HUDEP-2 (cell line): ENCODE measurements at regions not wholly inside any gene's neighbourhood (a gene's known extent, or its start where the extent isn't known, plus 50 kb on each side); places are given as distances from the start of the nearest gene placed in this dataset.
A peak's percentile ranks its signal among the peaks of the same experiment; 100 is the strongest.

Source experiments
- DNase-seq, 76 experiments: peaks; one replicate each; lab custom pipeline; 2025; ENCODE audit not compliant: unreplicated experiment in 76 of 76; lab: John Stamatoyannopoulos, UW

DNA sequence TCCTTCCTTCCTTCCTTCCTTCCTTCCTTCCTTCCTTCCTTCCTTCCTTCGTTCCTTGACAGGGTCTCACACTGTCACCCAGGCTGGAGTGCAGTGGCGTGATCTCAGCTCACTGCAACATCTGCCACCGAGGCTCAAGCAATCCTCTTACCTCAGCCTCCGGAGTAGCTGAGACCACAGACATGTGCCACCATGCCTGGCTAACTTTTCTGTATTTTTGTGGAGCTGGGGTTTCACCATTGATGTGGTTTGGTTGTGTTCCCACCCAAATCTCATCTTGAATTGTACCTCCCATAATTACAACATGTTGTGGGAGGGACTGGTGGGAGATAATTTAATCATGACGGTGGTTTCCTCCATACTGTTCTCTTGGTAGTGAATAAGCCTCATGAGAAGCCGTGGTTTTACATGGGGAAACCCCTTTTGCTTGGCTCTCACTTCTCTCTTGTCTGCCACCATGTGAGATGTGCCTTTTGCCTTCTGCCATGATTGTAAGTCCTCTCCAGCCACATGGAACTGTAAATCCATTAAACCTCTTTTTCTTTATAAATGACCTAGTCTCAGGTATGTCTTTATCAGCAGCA, 90.3 kb upstream of the MPHOSPH6 start:
- no peak for DNase-seq

DNA sequence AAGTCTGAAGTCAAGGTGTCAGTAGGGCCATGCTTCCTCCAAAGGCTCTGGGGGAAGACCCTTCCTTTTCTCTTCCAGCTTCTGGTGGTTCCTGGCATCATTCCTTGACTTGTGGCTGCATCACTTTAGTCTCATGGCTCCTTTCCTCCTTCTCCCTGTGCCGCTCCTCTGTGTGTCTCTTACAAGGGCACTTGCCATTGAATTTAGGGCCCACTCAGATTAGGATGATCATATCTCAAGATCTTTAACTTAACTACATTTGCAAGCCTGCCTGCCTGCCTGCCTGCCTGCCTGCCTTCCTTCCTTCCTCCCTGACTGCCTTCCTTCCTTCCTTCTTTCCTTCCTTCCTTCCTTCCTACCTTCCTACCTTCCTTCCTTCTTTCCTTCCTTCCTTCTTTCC, 89.7 kb upstream of the MPHOSPH6 start:
- no peak for DNase-seq

DNA sequence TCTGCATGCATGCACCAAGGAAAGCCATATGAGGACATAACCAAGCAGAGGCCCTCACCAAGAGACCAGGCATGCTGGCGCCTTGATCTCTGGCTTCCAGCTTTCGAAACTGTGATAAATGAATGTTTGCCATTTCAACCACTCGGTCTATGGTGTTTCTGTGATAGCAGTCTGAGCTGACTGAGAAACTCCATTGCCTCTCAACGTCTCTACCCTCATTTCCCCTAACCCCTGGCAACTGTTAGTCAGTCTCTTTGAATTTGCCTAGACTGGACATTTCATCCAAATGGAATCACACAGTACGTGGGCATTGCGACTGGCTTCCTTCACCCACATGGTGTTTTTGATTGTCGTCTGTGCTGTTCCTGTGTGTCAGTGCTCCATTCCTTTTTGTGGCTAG, 88.0 kb upstream of the MPHOSPH6 start:
- DNase-seq: no peak

DNA sequence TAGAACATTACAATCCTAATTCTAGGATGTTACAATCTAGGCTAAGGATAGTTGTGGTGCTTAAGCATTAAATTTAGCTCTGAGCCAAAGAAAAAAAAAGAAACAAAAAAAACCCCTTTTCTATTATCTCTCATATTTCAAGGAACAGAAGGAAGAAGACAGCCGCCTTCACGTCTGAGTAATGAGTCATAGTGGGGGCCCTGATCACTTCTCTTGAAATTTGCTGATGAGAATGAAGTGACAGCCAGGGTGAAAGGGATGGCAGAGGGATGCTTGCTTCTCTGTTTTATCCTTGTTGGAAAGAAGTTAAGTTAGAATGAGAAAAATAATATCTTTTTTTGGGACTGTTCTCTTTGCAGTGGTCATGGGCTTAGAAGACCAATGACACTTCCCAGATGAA, 82.6 kb upstream of the MPHOSPH6 start:
- DNase-seq: peak in 4 of 76 experiments; percentile 3 to 30 (median 8)

DNA sequence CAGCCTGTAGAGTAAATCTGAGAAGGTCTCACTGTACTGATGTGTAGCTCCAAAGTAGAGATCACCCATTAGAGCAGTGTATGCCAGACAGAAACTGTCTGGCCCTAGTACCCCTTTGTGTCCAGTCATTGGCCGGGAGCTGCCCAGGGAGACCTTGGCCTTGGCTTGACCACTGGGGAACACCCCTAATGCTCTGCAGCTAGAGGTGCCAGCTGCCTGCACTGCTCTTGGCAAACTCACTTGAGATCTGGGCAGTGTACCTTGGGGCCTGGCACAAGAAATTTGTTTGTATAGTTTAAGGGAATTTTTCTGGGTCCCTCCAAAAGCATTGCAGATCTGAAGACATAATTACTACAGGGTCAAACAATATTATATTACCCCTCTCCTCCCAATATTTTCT, 78.7 kb upstream of the MPHOSPH6 start:
- DNase-seq: no peak

DNA sequence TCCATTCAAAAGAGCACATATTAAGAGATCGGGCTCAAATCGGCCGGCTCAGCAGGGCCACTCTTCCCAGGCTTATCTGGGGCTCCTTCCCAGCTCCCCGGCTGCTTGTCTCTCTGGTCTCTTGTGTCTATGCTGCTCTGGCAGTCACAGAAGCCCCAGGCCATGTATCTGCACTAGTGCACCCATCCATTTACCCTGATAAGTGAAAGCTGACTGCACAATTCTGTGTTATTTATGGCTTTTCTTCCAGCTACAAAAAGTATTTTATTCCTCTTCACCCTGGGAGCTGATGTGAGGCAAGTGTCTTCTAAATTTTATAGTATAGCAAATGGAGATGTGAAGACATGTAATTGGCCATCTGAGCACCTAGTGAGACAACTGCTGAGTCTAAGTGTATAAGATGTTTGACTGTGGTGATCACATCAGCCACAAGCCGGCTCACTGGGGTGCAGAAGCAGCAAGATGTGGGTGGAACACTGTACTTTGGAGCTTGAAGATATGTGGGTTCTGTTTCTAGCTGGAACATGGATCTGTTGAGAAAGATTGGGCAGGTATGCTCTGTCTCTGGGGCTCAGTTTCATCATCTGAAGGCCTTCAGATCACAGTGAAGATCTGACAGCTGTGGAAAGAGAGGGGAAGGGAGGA, 78.1 kb upstream of the MPHOSPH6 start:
- DNase-seq: no peak

DNA sequence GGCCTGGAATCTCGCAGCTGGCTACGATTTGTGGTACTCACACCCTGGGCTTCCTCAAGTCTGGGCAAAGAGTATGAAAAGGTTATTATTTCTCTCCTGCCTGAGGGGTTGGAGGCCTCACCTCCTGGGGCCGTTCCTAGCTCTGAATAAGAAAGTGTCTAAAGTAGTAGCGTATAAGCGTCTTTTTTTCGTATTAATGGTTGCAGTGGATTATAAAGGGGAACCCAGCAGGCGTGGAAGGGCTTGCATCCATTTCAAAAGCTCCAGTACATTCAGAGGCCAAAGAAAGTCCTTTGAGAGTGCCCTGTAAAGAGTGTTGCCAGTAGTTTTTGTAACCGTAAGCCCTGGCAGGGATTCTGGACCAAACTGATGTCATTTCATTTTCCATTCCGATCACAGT, 72.2 kb upstream of the MPHOSPH6 start:
- DNase-seq: no peak

DNA sequence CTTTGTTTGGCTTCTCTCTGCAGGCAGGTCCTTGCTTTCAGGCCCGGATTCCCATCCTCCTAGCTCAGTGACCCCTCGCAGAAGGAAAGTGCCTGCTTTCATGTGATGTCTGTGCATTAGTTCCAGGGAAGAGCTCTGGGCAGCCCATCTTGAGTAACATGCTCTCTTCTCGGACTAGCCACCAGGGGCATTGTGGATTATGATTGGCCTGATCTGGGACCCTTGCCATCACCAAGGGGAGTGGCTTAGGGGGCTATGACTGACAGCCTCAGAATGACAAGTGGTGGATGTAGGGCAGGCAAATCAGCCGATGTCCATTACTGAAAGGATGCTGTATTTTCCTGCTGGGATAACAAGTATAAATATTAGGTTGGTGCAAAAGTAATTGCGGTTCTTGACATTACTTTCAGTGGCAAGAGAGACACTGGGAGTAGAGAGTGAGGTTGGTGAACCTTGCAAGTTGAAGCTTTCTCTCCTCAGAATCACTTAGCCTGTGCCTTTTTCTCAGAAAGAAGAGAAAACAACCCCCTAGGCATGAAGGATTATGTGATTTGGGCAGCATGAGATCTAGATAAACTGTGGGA, 71.5 kb upstream of the MPHOSPH6 start:
- DNase-seq: peak in 1 of 76 experiments; percentile 2

DNA sequence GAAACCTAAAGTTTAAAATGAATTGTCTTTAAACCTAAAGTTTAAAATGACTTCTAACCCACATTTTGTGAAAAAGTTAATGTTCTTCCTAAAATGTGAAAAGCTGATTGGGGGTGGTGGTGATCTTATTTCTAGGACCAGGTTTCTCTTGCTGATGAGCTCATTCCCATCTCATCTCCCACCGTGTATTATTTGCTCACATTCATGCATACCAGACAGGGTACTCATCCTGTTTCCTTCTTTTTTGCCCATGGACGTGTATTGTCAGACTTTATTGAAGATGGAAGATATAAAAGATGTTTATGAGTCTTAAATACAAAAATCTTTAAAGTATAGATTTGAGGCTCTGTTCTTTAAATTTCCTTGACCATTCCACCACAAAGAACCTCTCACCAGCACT, 70.1 kb upstream of the MPHOSPH6 start:
- no peak for DNase-seq

DNA sequence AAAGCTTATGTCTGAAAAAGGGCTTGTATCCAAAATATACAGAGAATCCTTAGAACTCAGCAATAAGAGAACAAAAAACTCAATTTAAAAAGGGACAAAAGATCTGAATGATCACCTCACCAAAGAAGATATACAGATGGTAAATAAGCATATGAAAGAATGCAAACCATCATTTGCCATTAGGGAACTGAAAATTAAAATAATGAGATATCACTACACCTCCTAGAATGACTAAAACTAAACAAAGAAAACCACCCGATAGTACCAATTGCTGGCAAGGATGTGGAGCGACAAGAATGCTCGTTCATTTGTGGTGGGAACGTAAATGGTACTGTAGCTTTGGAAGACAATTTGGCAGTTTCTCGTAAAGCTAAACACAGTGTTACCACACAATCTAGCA, 66.9 kb upstream of the MPHOSPH6 start:
- DNase-seq: no peak

DNA sequence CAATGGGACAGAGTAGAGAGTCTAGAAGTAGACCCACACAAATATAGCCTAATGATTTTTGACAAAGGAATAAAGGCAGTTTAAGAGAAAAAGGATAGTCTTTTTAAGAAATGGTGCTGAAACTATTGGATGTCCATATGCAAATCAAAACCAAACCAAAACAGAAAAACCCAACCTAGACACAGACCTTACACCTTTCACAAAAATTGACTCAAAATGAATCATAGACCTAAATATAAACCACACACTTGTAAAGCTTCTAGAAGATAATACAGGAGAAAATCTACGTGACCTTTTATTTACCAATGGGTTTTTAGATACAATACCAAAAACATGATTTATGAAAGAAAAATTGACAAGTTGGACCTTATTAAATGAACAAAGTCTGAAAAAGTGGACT, 66.4 kb upstream of the MPHOSPH6 start:
- DNase-seq: no peak

DNA sequence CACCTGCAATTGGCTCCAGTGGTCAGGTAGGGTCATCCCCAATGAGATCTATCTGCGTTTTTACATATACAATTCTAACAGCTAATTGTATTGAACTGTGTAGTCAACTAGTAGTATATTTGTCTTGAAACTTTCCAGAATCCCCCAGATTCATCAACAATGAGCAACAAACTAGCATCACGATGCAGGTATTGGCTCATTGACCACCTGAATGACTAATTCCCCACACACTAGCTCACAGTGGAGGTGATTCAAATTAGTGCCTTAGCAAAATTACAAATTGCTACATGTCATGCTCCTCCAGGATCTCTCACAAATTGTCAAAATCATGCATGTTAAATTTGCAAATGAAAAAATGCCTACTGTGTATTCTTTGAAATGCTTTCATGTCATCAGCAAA, 62.8 kb upstream of the MPHOSPH6 start:
- no peak for DNase-seq

DNA sequence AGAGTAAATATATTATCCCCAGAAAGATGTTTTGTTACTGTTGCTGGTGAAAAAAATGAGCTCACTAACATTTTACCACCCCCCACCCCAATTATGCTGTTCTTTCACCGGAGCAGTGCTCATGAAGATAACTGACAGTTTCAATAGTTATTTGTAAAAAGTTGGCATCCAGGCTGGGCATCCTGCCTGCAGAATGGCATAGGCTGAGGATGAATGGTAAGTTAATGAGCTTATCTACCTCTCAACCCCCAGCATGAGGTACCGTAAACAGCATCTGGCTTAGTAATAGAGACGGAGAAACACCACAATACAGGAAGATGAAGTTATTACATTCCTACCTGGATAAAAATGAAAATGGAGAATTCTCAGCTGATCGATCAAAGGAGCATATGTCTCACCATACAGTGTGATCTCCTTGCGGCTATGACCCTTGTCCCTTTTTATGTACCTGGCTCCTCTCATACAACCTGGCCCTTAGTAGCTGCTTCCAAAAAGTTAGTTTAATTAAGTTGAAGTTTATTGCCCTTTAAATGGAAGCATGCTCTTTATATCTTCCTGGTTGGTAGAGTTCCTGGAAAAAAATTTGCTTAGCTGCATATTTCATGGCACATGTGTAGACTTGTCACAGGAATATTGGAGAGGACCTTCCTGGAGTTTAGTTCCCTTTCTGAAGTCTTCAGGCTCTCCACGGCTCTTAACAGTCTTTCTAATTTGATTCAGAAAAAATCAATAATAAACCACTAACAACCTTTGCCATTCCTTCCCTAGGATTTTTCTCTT, 61.2 kb upstream of the MPHOSPH6 start:
- DNase-seq: no peak

DNA sequence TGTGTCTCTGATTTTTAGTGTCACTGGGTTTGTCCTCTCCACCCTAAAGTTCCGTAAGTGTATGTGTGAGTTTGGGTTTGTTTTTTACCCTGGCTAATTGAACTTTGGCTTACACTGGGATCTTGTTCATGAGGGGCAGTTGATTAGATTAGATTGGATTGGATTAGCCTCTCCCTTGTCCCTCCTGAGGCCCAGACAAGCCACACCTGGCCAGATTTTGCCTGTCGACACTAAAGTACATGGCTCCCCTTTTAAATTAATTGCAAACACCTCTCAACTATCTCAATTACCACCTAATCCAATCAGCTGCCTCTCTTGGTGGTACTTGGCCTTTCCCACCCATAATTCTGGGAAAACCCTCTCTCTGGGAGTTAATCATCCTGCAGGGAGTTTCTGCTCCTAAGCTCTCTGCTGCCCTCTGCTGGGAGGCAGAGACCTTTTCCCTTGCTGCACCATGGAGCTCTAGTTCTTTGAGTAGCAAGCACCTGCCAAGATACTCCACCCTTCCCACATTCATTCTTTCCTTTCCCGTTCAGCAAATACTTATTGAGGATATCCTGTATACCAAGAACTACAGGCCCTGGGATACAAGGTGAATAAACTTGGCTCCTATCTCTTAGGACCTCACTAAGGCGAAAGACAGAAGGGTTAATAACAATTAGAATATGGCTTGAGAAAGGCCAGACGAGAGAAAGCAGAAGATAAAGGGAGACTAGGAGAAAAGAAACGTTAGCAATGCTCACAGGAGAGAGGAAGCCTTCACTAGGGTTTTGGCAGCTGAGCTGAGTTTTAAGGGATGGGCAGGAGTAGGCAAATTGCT, 60.0 kb upstream of the MPHOSPH6 start:
- peak in 53 of 76 experiments; percentile 1 to 60 (median 28) for DNase-seq

DNA sequence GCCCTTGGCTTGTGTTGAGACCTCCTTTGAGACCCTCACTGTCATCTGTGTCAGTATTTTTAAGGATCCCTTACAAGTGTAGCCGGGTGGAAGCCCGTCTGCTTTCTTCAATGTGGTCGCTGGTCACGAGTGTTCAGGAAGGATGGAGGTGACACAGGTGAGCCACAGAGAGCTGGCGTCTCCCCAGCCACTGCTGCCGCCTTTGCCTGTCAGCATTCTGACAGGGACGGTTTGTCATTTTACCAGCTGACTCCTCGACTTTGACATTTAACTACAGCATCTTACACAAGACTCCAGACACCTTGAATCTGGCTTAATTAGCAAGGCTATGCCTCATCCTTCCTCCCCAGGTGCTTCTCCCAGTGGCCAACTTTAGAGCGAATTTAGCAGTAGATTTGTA, 56.3 kb upstream of the MPHOSPH6 start:
- DNase-seq: no peak

DNA sequence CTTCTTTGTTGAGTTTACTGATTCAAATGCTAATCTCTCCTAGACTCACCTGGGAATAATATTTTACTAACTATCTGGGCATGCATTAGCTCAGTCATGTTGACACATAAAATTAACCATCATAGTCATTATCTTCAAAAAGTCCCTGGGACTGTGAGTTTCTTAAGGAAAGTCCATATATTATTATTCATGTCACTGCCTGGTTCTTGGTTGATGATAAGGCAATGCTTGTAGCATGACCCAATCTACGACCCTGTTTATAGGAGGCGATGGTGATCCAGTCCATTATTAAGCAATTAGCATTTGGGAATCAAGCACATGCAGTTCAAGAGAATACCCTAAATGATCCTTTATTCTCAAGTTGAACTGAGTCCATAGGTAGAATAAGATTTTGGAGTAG, 54.8 kb upstream of the MPHOSPH6 start:
- no peak for DNase-seq

DNA sequence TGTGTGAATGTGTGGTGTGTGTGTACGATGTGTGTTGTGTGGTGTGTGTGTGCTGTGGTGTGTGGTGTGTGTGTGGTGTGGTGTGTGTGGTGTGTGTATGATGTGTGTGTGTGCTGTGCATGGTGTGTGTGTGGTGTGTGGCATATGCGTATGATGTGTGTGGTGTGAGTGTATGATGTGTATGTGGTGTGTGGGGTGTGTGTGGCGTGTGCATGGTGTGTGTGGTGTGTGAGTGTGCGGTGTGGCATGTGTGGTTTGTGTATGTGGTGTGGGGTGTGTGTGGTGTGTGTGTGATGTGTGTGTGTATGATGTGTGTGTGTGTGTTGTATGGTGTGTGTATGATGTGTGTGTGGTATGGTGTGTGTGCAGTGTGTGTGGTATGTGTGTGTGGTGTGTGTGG, 50.5 kb upstream of the MPHOSPH6 start:
- no peak for DNase-seq
